ENCODE measurements at regions not wholly inside any gene's neighbourhood (a gene's known extent, or its start where the extent isn't known, plus 50 kb on each side); places are given as distances from the start of the nearest gene placed in this dataset.

- no peak for TF ChIP-seq POLR2A (IDR thresholded peaks at IDR 0.05)
- no peak for TF ChIP-seq CTCF (IDR thresholded peaks at IDR 0.05 in 8 of 11, conservative IDR thresholded peaks at IDR 0.05 in 3 of 11)
These were observed 625.1 kb downstream of the PTPRU start for GRCh38 chr1:29861446-29861845.

All from spleen (tissue), 7 donors.